ENCODE measurements at regions not wholly inside any gene's neighbourhood (a gene's known extent, or its start where the extent isn't known, plus 50 kb on each side); places are given as distances from the start of the nearest gene placed in this dataset.

DNA sequence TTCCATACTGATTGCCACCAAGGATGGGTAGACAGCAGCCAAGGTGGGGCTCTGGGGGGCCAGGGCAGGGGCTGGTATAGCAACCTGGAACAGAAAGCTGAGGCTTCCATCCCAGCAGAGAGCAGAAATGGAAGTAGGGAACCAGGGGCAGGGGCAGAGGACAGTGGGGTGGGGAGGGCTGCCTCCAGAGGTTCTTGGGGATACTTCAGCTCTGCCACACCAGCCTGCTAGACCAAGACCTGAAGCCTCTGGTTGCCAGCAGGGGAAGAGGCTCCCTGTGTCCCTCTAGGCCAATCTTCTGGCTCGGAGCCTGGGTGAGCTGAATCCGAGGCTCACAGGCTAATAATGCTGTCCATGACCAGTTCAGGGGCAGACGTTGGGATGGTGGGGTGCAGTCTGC lies 329.0 kb downstream of the DYSF start:
- Histone ChIP-seq H2BK20ac (ENCODE audit: low read length) (no peak overlapping the region), H3K4me1 (replicated peaks in 1 of 4; ENCODE audit: control insufficient read depth in 3 of 4, insufficient read depth in 4 of 4, low read length in 3 of 4) (no peaks in the 10 kb centered on the region), H2BK12ac (ENCODE audit: low read depth, low read length) (no peak overlapping the region), H2BK15ac (ENCODE audit: low read length) (no peak overlapping the region), H3K4me2 (ENCODE audit: insufficient read depth in 1 of 2, low read depth in 2 of 2, low read length in 2 of 2) (no peak overlapping the region), H3K18ac (ENCODE audit: extremely low read depth, low read length) (no peak overlapping the region), H3K23ac (ENCODE audit: insufficient read length) (no peak overlapping the region), H2BK5ac (ENCODE audit: low read depth, low read length) (no peak overlapping the region), H3K56ac (replicated peaks; ENCODE audit: insufficient read length, low read depth, low read length) (no peak overlapping the region), H3K36me3 (ENCODE audit: control insufficient read depth in 2 of 4, insufficient read depth in 4 of 4, low read length in 3 of 4) (no peaks in the 10 kb centered on the region), H3K9me3 (ENCODE audit: insufficient read depth in 2 of 2, low read depth in 1 of 2, low read length in 1 of 2) (no peaks in the 10 kb centered on the region), H3K4me3 (ENCODE audit: extremely low read depth in 1 of 4, insufficient read depth in 2 of 4, low read depth in 3 of 4, low read length in 4 of 4) (no peak overlapping the region), H3K79me1 (ENCODE audit: low read depth, low read length) (no peaks in the 10 kb centered on the region), H4K91ac (replicated peaks; ENCODE audit: insufficient read length, low read length) (no peak overlapping the region), H3K4ac (replicated peaks; ENCODE audit: insufficient read length, low read depth, low read length) (no peak overlapping the region), H3K79me2 (ENCODE audit: control insufficient read depth in 1 of 2, insufficient read depth in 2 of 2, low read length in 2 of 2) (no peaks in the 10 kb centered on the region), H4K5ac (ENCODE audit: insufficient read length, low read depth, low read length) (no peak overlapping the region), H2AFZ (ENCODE audit: low read length) (no peak overlapping the region), H3K27ac (ENCODE audit: low read depth, low read length) (no peak overlapping the region), H4K20me1 (replicated peaks in 1 of 2; ENCODE audit: control insufficient read depth in 1 of 2, insufficient read depth in 2 of 2, low read length in 2 of 2) (no peaks in the 10 kb centered on the region), H2BK120ac (replicated peaks; ENCODE audit: low read depth, low read length) (no peak overlapping the region), H3K9ac (replicated peaks in 1 of 4; ENCODE audit: extremely low read depth in 1 of 4, low read depth in 3 of 4, low read length in 3 of 4) (no peak overlapping the region), H3K23me2 (ENCODE audit: low read depth, low read length) (no peaks in the 10 kb centered on the region; the same call in 1 of the 2 replicates), H3K14ac (ENCODE audit: insufficient read length) (no peak overlapping the region), H3K27me3 (replicated peaks in 1 of 4; ENCODE audit: control insufficient read depth in 3 of 4, extremely low read depth in 1 of 4, insufficient read depth in 3 of 4, low read length in 3 of 4) (no peaks in the 10 kb centered on the region), H4K8ac (ENCODE audit: extremely low read depth, insufficient read depth, low read length) (no peak overlapping the region), H2AK5ac (ENCODE audit: low read depth, low read length) (no peak overlapping the region)
- FAIRE-seq = no peak
- CTCF ChIA-PET (ENCODE audit: partially characterized antibody) = interaction anchor here (0.8 to 8.0 kb wide), 3 partner anchors 16 to 213 kb away, joined by 3 to 107 read pairs (median 3); no protein-coding TSS in a partner anchor
- TF ChIP-seq NRF1 (IDR thresholded peaks at IDR 0.05; ENCODE audit: low read depth, low read length) (no peak), SIN3A (conservative IDR thresholded peaks at IDR 0.05 in 1 of 2, IDR thresholded peaks at IDR 0.05 in 1 of 2; ENCODE audit: low read depth in 1 of 2, low read length in 2 of 2) (no peak)
- 80% methylated on average over 3 of the region's 3 CpGs; no CpG with 5 or more reads in 1 of the 2 experiments for WGBS, 2 experiments (ENCODE audit: extremely low coverage in 1 of 2, insufficient coverage in 1 of 2, insufficient read length in 1 of 2, insufficient replicate concordance in 2 of 2, low coverage in 1 of 2, low lambda C conversion rate in 2 of 2, missing lambda C conversion rate in 1 of 2)
- no peak for DNase-seq (ENCODE audit: low read depth in 1 of 2, low spot score in 2 of 2)
- POLR2A ChIA-PET (ENCODE audit: partially characterized antibody) = no interaction called here
